Heart left ventricle (tissue), 13 donors: ENCODE measurements at regions not wholly inside any gene's neighbourhood (a gene's known extent, or its start where the extent isn't known, plus 50 kb on each side); places are given as distances from the start of the nearest gene placed in this dataset.

ENCODE experiments used
- POLR2A ChIP-seq, 2 donors: fragments of 450-650 bp; IDR thresholded peaks; one replicate each; pipeline ENCODE4 v1.6.1; 2017; ENCODE audit warnings: antibody characterized with exemption in 2 of 2, mild to moderate bottlenecking in 2 of 2, moderate library complexity in 2 of 2
- TF ChIP-seq, protein P1 (sequence below), 12 donors: fragments of 200-600 bp; sonication (generic) in 4 of 12; IDR thresholded peaks; one replicate each; pipeline versions ENCODE4 v1.5.0 to v1.8.0; 2018 to 2022; ENCODE audit warnings: antibody characterized with exemption in 12 of 12, mild to moderate bottlenecking in 5 of 12
- donor health status: ischemic (EF 13 %, LVEDD 7.1; RV severe dilation, severe dysfunction).
- donor health status: DM: no; HTN: yes; CAD: no.
- donor health status: DM: no; HTN: no; CAD: no.
- donor health status: ischemic (EF 25% LVEDD 6.9; RV normal size, moderate dysfunction).
- donor health status: ischemic (EF 25% LVEDD 5.7; RV mildly dilated, moderate dysfunction).
- donor health status: ischemic (EF 35%, LVEDD 5.7; RV mildly dilated, moderate dysfunction).
- donor health status: nonischemic (EF 11% LVEDD 7.7; RV severe dilation, severe dysfunction).
- donor health status: DM: yes; HTN: yes; CAD: no.
- donor health status: PGD.
- donor health status: ischemic (EF 29% LVEDD 5.4; RV normal size, mild dysfunction).
- donor health status: nonischemic (EF 23%, LVEDD 6.1; RV moderate dilation, normal function).

DNA sequence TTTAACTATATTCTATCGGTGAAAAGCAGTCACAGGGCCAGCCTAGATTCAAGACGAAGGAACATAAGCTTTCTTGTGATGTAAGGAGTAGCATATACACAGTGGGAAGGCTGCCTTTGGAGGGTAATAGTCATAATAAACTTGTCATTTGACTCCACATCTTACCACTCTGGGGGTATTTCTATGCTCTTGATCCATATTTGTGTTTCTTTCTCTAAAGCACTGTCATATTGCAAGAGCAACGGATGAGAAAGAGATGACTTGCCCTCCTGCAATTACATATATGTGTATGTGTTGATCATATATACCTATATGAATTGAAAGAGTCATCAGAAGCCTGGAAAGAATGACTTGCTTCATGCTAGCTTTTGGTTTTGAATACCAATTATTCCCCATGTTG is 225.4 kb upstream of the HS3ST3A1 start:
- TF ChIP-seq, protein P1, sequence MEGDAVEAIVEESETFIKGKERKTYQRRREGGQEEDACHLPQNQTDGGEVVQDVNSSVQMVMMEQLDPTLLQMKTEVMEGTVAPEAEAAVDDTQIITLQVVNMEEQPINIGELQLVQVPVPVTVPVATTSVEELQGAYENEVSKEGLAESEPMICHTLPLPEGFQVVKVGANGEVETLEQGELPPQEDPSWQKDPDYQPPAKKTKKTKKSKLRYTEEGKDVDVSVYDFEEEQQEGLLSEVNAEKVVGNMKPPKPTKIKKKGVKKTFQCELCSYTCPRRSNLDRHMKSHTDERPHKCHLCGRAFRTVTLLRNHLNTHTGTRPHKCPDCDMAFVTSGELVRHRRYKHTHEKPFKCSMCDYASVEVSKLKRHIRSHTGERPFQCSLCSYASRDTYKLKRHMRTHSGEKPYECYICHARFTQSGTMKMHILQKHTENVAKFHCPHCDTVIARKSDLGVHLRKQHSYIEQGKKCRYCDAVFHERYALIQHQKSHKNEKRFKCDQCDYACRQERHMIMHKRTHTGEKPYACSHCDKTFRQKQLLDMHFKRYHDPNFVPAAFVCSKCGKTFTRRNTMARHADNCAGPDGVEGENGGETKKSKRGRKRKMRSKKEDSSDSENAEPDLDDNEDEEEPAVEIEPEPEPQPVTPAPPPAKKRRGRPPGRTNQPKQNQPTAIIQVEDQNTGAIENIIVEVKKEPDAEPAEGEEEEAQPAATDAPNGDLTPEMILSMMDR (IDR thresholded peaks at IDR 0.05), result no peak
- TF ChIP-seq POLR2A (IDR thresholded peaks at IDR 0.05), result no peak
